Pancreas (tissue), 10 donors: ENCODE measurements at regions not wholly inside any gene's neighbourhood (a gene's known extent, or its start where the extent isn't known, plus 50 kb on each side); places are given as distances from the start of the nearest gene placed in this dataset.

ENCODE experiments used
- ATAC-seq, 4 donors: fragments of 200-7000 bp; cut with Tn5 transposase; one replicate each; pipeline versions ENCODE4 v1.8.0 to v1.9.1; 2020; ENCODE audit warnings: mild to moderate bottlenecking in 4 of 4, moderate library complexity in 4 of 4
- DNase-seq, 6 donors: peaks; one replicate each; pipeline ENCODE4 v3.0.0-alpha.2; 2020
- FAIRE-seq: peaks from 2 replicates; lab custom pipeline; 2012; peaks lifted over from hg19 to GRCh38; lab: Jason Lieb, UNC
- H3K27ac ChIP-seq, 4 donors: fragments of 200-600 bp; sonication (generic); 1 replicate in 3 of 4; 2 replicates in 1 of 4; pipeline versions ENCODE4 v1.5.0 to v1.8.0; 2020
- H3K27me3 ChIP-seq, 4 donors: fragments of 200-600 bp; one replicate each; pipeline ENCODE4 v1.8.0; 2021
- H3K36me3 ChIP-seq, 3 donors: fragments of 200-600 bp; sonication (generic) in 1 of 3; one replicate each; pipeline versions ENCODE4 v1.5.0 to v1.8.0; 2020 to 2021
- H3K4me1 ChIP-seq, 3 donors: fragments of 200-600 bp; one replicate each; pipeline ENCODE4 v1.8.0; 2021
- H3K4me3 ChIP-seq, 4 donors: fragments of 200-600 bp; sonication (generic) in 2 of 4; one replicate each; pipeline versions ENCODE4 v1.5.0 to v1.8.0; 2020 to 2021
- H3K9me3 ChIP-seq, 4 donors: fragments of 200-600 bp; one replicate each; pipeline ENCODE4 v1.8.0; 2021
- WGBS, 2 donors: extraction: QIAGEN DNeasy Blood & Tissue Kit; methylation state at CpG; one replicate each; pipeline ENCODE4 v1.1.7; 2013; 5-methylcytosine and 5-hydroxymethylcytosine counted together
- intact Hi-C, 3 donors: fragments of 100-400 bp; cut with DNase I; formaldehyde crosslinking; loops; one replicate each; pipeline versions ENCODE4 v1.11.1 to v1.14.2; 2022
- TF ChIP-seq, protein P1 (sequence below), 4 donors: fragments of 200-600 bp; sonication (generic) in 3 of 4; IDR thresholded peaks; one replicate each; pipeline versions ENCODE4 v1.5.0 to v1.8.0; 2021; ENCODE audit warnings: antibody characterized with exemption in 4 of 4
- donor health status: healthy with polysubstance abuse.
- donor health status: DM: no; HTN: no; CAD: no; lungs with moderate emphysema.
- donor health status: DM: no; HTN: no; CAD: no.
- donor health status: control.
- donor health status: control.
- donor health status: Bipolar disorder and iron deficiency.
- donor health status: DM: yes; HTN: yes; CAD: no.
- donor health status: DM: no; HTN: no; CAD: no.
- donor health status: DM: no; HTN: no; CAD: no.
- donor health status: DM: yes; HTN: yes; CAD: no.

DNA sequence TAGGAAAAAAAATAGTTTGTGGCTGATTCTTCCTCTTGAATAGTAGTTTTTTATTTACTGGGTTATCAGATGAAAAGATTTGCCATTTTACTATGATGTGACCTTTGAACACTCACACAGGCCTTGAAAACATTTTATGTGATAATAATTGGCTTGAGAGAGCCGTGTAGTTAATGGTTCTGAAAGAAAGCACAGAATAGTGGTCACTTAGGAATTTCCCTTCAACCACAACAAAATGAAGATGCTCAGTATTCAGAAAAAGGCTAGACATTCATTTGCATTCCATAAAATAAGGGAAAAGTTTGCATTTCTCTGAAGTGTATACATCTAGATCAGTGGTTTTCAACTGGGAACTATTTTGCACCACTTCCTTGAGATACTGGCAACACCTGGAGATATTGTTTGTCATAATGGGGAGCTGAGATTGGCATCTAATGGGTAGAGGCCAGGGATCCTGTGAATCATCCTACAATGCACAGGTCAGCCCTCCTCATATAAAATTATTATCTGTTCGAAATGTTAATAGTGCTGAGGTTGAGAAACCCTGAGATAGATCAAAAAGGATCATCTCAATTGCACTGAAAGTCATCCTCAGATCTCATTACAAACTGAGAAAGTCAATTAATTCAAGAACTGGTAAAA lies 446.4 kb upstream of the CCNG1 start:
- Histone ChIP-seq H3K4me3 (no peak overlapping the region), H3K9me3 (no peaks in the 10 kb centered on the region), H3K27ac (no peak overlapping the region), H3K36me3 (no peaks in the 10 kb centered on the region), H3K4me1 (no peaks in the 10 kb centered on the region), H3K27me3 (no peaks in the 10 kb centered on the region)
- ATAC-seq (no peak), DNase-seq (no peak), FAIRE-seq (no peak)
- TF ChIP-seq, protein P1, sequence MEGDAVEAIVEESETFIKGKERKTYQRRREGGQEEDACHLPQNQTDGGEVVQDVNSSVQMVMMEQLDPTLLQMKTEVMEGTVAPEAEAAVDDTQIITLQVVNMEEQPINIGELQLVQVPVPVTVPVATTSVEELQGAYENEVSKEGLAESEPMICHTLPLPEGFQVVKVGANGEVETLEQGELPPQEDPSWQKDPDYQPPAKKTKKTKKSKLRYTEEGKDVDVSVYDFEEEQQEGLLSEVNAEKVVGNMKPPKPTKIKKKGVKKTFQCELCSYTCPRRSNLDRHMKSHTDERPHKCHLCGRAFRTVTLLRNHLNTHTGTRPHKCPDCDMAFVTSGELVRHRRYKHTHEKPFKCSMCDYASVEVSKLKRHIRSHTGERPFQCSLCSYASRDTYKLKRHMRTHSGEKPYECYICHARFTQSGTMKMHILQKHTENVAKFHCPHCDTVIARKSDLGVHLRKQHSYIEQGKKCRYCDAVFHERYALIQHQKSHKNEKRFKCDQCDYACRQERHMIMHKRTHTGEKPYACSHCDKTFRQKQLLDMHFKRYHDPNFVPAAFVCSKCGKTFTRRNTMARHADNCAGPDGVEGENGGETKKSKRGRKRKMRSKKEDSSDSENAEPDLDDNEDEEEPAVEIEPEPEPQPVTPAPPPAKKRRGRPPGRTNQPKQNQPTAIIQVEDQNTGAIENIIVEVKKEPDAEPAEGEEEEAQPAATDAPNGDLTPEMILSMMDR (IDR thresholded peaks at IDR 0.05), result no peak
- WGBS, 2 donors, result 31 to 37% methylated on average over 2 of the region's 2 CpGs
- intact Hi-C loops, result no loop called here

DNA sequence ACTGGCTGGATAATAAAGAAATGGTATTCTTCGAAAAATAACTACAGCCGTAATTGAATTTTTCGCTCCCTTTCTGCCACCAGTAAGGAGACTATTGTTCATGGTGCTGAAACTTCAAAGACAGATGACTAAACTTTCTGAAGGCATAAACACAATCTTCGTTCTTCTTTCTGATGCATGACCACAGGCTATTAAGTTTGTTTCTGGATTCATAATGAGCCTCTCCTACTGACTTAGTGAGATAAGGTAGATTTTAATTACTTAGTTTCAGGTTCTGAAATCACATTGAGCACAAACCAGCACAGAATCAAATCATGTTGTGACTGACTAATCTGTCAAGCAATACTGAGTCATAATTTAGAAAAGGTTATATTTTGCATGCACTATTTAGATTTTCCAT lies 441.8 kb upstream of the CCNG1 start:
- ATAC-seq (no peak), FAIRE-seq (no peak), DNase-seq (no peak)
- Histone ChIP-seq H3K36me3 (no peaks in the 10 kb centered on the region), H3K4me1 (no peaks in the 10 kb centered on the region), H3K9me3 (no peaks in the 10 kb centered on the region), H3K27me3 (no peaks in the 10 kb centered on the region), H3K4me3 (no peak overlapping the region), H3K27ac (no peak overlapping the region)
- WGBS, 2 donors, result 75 to 81% methylated on average over 4 of the region's 4 CpGs
- TF ChIP-seq, protein P1 (IDR thresholded peaks at IDR 0.05), result no peak
- intact Hi-C loops, result no loop called here

DNA sequence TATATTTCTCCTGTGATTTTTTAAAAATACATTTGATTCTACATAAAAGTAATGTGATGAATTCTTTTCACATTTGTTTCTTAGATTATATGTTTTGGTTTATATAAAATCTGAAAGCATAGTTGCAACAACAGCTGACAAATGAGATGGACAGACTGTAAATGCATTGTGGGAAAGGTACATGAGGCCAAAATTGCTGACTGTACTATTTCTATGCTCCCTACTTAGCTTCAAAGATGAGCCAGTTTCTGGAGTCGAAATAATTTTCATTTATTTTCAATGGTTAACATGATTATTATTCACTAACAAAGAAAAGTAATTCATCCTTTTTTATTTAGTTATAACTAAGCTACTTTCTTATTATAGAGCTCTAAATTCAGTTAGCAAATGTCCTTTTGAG lies 441.3 kb upstream of the CCNG1 start:
- intact Hi-C loops, result no loop called here
- TF ChIP-seq, protein P1 (IDR thresholded peaks at IDR 0.05), result no peak
- WGBS, 2 donors, result 36 to 60% methylated on average over 1 of the region's 1 CpG
- H3K27me3 ChIP-seq, result no peaks in the 10 kb centered on the region
- no peak for ATAC-seq
- H3K36me3 ChIP-seq, result no peaks in the 10 kb centered on the region
- no peak for DNase-seq
- FAIRE-seq, result no peak
- no peak overlapping the region for H3K27ac ChIP-seq
- H3K4me1 ChIP-seq, result no peaks in the 10 kb centered on the region
- no peaks in the 10 kb centered on the region for H3K9me3 ChIP-seq
- H3K4me3 ChIP-seq, result no peak overlapping the region

DNA sequence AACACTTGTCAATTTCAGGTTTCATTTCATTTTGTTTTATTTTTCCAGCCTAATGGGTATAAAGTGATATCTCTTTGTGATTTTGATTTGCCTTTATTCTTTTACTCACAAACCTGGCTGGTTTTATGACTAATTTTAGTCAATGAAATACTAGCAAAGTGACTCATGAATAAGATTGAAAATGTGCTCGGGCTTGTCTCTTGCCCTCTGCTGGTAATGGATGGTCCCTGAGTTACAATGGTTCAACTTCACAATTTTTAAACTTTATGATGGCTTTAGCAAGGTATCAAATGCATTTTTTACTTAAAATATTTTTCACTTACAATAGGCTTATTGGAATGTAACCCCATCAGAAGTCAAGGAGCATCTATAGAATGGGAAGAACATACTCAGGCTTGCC lies 431.4 kb upstream of the CCNG1 start:
- intact Hi-C loops, result no loop called here
- H3K4me1 ChIP-seq, result no peaks in the 10 kb centered on the region
- H3K9me3 ChIP-seq, result no peaks in the 10 kb centered on the region
- H3K27ac ChIP-seq, result no peak overlapping the region
- no peak overlapping the region for H3K4me3 ChIP-seq
- no peaks in the 10 kb centered on the region for H3K27me3 ChIP-seq
- no peak for DNase-seq
- ATAC-seq, result no peak
- TF ChIP-seq, protein P1 (IDR thresholded peaks at IDR 0.05), result no peak
- WGBS, 2 donors, result 40 to 69% methylated on average over 1 of the region's 1 CpG
- FAIRE-seq, result no peak
- no peaks in the 10 kb centered on the region for H3K36me3 ChIP-seq

DNA sequence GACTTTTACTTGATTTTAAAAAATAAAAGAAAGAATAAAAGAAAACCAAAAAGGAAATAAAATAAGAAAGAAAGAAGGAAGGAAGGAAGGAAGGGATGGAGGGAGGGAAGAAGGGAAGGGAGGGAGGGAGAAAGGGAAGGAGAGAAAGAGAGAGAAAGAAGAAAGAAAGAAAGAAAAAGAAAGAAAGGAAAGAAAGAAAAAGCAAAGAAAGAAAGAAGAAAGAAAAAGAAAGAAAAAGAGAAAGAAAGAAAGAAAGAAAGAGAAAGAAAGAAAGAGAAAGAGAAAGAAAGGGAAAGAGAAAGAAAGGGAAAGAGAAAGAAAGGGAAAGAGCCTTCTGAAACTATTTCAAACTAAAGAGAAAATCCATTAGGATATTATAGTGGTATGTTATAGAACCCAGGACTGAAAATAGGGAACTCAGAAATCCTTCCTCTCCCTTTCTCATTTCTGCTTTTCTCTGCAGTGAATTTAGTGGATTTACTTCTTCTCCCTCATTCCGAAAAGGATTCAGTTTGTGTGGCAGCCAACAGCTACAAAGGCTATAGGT lies 414.7 kb upstream of the CCNG1 start:
- no peaks in the 10 kb centered on the region for H3K4me1 ChIP-seq
- no peaks in the 10 kb centered on the region for H3K9me3 ChIP-seq
- WGBS, 2 donors, result 52 to 56% methylated on average over 1 of the region's 1 CpG
- no peaks in the 10 kb centered on the region for H3K27me3 ChIP-seq
- H3K4me3 ChIP-seq, result no peak overlapping the region
- ATAC-seq, result no peak
- no peak overlapping the region for H3K27ac ChIP-seq
- no peaks in the 10 kb centered on the region for H3K36me3 ChIP-seq
- intact Hi-C loops, result no loop called here
- DNase-seq, result no peak
- TF ChIP-seq, protein P1 (IDR thresholded peaks at IDR 0.05), result no peak
- FAIRE-seq, result no peak
